NCI-H2196 (cell line): ENCODE measurements at regions not wholly inside any gene's neighbourhood (a gene's known extent, or its start where the extent isn't known, plus 50 kb on each side); places are given as distances from the start of the nearest gene placed in this dataset.
"Not testable (repeated sequence)": the region's sequence is repeated elsewhere in the genome, so short reads cannot be mapped to it uniquely, and the experiment has no call there.

Source experiments
- DNase-seq: peaks from one replicate; lab custom pipeline; 2025; ENCODE audit not compliant: unreplicated experiment; lab: John Stamatoyannopoulos, UW

GRCh38 chr17:74128456-74129211, 74.8 kb upstream of the RPL38 start:
- DNase-seq: no peak

- DNase-seq: not testable (repeated sequence)
Measured at GRCh38 chr17:74129800-74130199, 73.7 kb upstream of the RPL38 start.

- no peak for DNase-seq
Measured at GRCh38 chr17:74130276-74130675, 73.2 kb upstream of the RPL38 start.

GRCh38 chr17:74130841-74131240, 72.6 kb upstream of the RPL38 start:
- DNase-seq: no peak

GRCh38 chr17:74132354-74132753, 71.1 kb upstream of the RPL38 start:
- no peak for DNase-seq

- DNase-seq: no peak
Measured at GRCh38 chr17:74133740-74134139, 69.7 kb upstream of the RPL38 start.

- not testable (repeated sequence) for DNase-seq
Measured at GRCh38 chr17:74134234-74134633, 69.2 kb upstream of the RPL38 start.

GRCh38 chr17:74134991-74135390, 68.5 kb upstream of the RPL38 start:
- DNase-seq: no peak

GRCh38 chr17:74135391-74136167, 67.9 kb upstream of the RPL38 start:
- no peak for DNase-seq

- no peak for DNase-seq
Measured at GRCh38 chr17:74137416-74137815, 66.1 kb upstream of the RPL38 start.

GRCh38 chr17:74139120-74139519, 64.4 kb upstream of the RPL38 start:
- DNase-seq: no peak

- DNase-seq: no peak
Measured at GRCh38 chr17:74140282-74140681, 63.2 kb upstream of the RPL38 start.

- DNase-seq: no peak
Measured at GRCh38 chr17:74141612-74142011, 61.9 kb upstream of the RPL38 start.

GRCh38 chr17:74143318-74143717, 60.2 kb upstream of the RPL38 start:
- DNase-seq: not testable (repeated sequence)

GRCh38 chr17:74145756-74146155, 57.7 kb upstream of the RPL38 start:
- no peak for DNase-seq

- no peak for DNase-seq
Measured at GRCh38 chr17:74146196-74146595, 57.3 kb upstream of the RPL38 start.

- no peak for DNase-seq
Measured at GRCh38 chr17:74147056-74147835, 56.2 kb upstream of the RPL38 start.

- no peak for DNase-seq
Measured at GRCh38 chr17:74147966-74148365, 55.5 kb upstream of the RPL38 start.

GRCh38 chr17:74148446-74148845, 55.0 kb upstream of the RPL38 start:
- no peak for DNase-seq

- no peak for DNase-seq
Measured at GRCh38 chr17:74148901-74149596, 54.4 kb upstream of the RPL38 start.
